Lower leg skin (tissue), 3 donors: ENCODE measurements at regions not wholly inside any gene's neighbourhood (a gene's known extent, or its start where the extent isn't known, plus 50 kb on each side); places are given as distances from the start of the nearest gene placed in this dataset.

ENCODE experiments used
- CTCF ChIP-seq, 3 donors: fragments of 450-650 bp; IDR thresholded peaks; one replicate each; pipeline ENCODE4 v1.5.1; 2016; ENCODE audit warnings: antibody characterized with exemption in 3 of 3, mild to moderate bottlenecking in 3 of 3, moderate library complexity in 2 of 3
- POLR2A ChIP-seq, 2 donors: fragments of 450-650 bp; IDR thresholded peaks; one replicate each; pipeline ENCODE4 v1.6.1; 2016 to 2017; ENCODE audit warnings: antibody characterized with exemption in 2 of 2, mild to moderate bottlenecking in 1 of 2, moderate library complexity in 1 of 2

DNA sequence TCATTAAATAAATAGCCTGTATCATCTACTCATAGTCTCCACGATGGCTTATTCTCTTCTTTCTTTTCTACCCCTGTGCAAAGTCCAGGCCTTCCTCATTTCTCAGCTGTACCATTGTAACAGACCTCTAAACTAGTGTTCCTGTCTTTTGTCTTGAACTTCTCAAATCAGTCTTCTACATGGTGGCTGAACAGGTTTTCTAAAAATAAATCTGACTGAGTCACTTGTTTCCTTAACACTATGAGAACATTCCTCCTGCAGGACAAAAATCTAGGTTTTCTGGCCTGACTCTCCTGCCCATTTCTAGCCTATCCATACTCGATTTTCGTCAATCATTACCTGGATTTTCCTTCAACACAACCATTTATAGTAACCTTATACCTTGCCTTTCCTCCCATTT is 1080.8 kb upstream of the TENM4 start:
- TF ChIP-seq CTCF (IDR thresholded peaks at IDR 0.05) (no peak), POLR2A (IDR thresholded peaks at IDR 0.05) (no peak)
